Left kidney (tissue), 1 donor: ENCODE measurements at regions not wholly inside any gene's neighbourhood (a gene's known extent, or its start where the extent isn't known, plus 50 kb on each side); places are given as distances from the start of the nearest gene placed in this dataset.

Source experiments
- DNase-seq: peaks from one replicate; pipeline ENCODE4 v3.0.0-alpha.2; 2013

- DNase-seq: peak; percentile 20
Measured at GRCh38 chr15:38647683-38648082, 83.1 kb upstream of the RASGRP1 start.

GRCh38 chr15:38648121-38648843, 83.7 kb upstream of the RASGRP1 start:
- no peak for DNase-seq

GRCh38 chr15:38650384-38650783, 85.8 kb upstream of the RASGRP1 start:
- no peak for DNase-seq

- DNase-seq: no peak
Measured at GRCh38 chr15:38650936-38651327, 86.3 kb upstream of the RASGRP1 start.

- no peak for DNase-seq
Measured at GRCh38 chr15:38651328-38652038, 86.9 kb upstream of the RASGRP1 start.

- no peak for DNase-seq
Measured at GRCh38 chr15:38652183-38652794, 87.7 kb upstream of the RASGRP1 start.

- DNase-seq: no peak
Measured at GRCh38 chr15:38652998-38653397, 88.4 kb upstream of the RASGRP1 start.

- DNase-seq: no peak
Measured at GRCh38 chr15:38658431-38658830, 93.8 kb upstream of the RASGRP1 start.

- DNase-seq: no peak
Measured at GRCh38 chr15:38660738-38661137, 96.1 kb upstream of the RASGRP1 start.

- no peak for DNase-seq
Measured at GRCh38 chr15:38662033-38662802, 97.6 kb upstream of the RASGRP1 start.

- no peak for DNase-seq
Measured at GRCh38 chr15:38662805-38663204, 98.2 kb upstream of the RASGRP1 start.

- DNase-seq: no peak
Measured at GRCh38 chr15:38665586-38666305, 101.1 kb upstream of the RASGRP1 start.

- DNase-seq: no peak
Measured at GRCh38 chr15:38666865-38667510, 102.4 kb upstream of the RASGRP1 start.

- DNase-seq: no peak
Measured at GRCh38 chr15:38667890-38668850, 103.6 kb upstream of the RASGRP1 start.

GRCh38 chr15:38668898-38669391, 104.3 kb upstream of the RASGRP1 start:
- DNase-seq: no peak

GRCh38 chr15:38670128-38671005, 105.8 kb upstream of the RASGRP1 start:
- DNase-seq: no peak

- no peak for DNase-seq
Measured at GRCh38 chr15:38671006-38671387, 106.4 kb upstream of the RASGRP1 start.

- DNase-seq: no peak
Measured at GRCh38 chr15:38671675-38672254, 107.2 kb upstream of the RASGRP1 start.

- DNase-seq: no peak
Measured at GRCh38 chr15:38672273-38672672, 107.7 kb upstream of the RASGRP1 start.
